ENCODE measurements at regions not wholly inside any gene's neighbourhood (a gene's known extent, or its start where the extent isn't known, plus 50 kb on each side); places are given as distances from the start of the nearest gene placed in this dataset.

DNA sequence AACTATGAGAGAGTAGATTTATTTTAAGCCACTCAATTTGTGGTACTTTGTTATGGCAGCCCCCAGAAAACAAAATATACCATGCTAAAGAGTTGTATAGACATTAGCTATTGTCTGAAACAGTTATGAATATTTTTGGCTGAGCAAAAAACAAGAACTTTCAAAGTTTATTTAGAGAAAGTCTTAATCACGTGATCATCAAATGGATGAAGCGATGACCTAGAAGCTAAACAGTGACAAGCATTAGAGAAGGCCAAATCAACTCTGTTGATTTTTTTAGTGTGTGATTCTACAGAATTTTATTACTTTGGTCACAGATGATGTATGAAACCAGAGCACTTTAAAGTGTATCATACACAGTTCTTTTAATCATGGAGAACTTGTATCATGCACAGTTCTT is 1247.9 kb upstream of the MAP3K7 start:
- TF ChIP-seq POLR2A (IDR thresholded peaks at IDR 0.05; ENCODE audit: low read depth, low read length) (no peak), POLR2AphosphoS5 (IDR thresholded peaks at IDR 0.05; ENCODE audit: low read depth, low read length) (no peak), TAF1 (IDR thresholded peaks at IDR 0.05; ENCODE audit: borderline replicate concordance, low read depth, low read length) (no peak)
